ENCODE measurements at regions not wholly inside any gene's neighbourhood (a gene's known extent, or its start where the extent isn't known, plus 50 kb on each side); places are given as distances from the start of the nearest gene placed in this dataset.

GRCh38 chr10:60606343-60607080, 171.8 kb upstream of the CDK1 start:
- TF ChIP-seq CTCF (IDR thresholded peaks at IDR 0.05; ENCODE audit: partially characterized antibody, unreplicated experiment): no peak
- H3K4me1 Mint-ChIP-seq (ENCODE audit: low read depth, unreplicated experiment): peaks cover 6% of the 10 kb centered on the region
- no peaks in the 10 kb centered on the region for H3K27me3 Mint-ChIP-seq (ENCODE audit: unreplicated experiment)
- no peak overlapping the region for H3K27ac Mint-ChIP-seq (ENCODE audit: unreplicated experiment)
- H3K36me3 Mint-ChIP-seq (ENCODE audit: unreplicated experiment): no peaks in the 10 kb centered on the region
- no peak overlapping the region for H3K4me3 Mint-ChIP-seq (ENCODE audit: unreplicated experiment)
- H3K9me3 Mint-ChIP-seq (ENCODE audit: unreplicated experiment): no peaks in the 10 kb centered on the region
- no peak for DNase-seq

DNA sequence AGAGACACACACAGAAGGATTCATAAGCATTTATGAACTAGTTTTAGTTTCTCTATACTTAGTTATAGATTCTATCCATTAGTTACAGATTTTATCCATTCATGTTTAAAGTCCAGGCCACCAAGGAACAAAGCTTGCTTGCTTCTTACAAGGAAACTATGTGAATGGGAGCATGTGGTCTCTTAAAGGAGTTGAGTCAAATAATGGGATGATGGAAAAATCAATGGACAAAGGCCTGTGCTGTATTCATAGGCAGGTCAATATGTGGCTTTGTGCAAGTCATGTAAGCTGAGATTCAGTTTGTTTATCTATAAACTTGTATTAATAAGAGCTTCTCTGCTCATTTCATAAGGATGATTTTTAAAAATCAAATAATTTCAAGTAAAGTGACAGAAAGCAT, 172.8 kb upstream of the CDK1 start:
- DNase-seq: no peak
- Mint-ChIP-seq H3K9me3 (ENCODE audit: unreplicated experiment) (no peaks in the 10 kb centered on the region), H3K36me3 (ENCODE audit: unreplicated experiment) (no peaks in the 10 kb centered on the region), H3K4me3 (ENCODE audit: unreplicated experiment) (no peak overlapping the region), H3K4me1 (ENCODE audit: low read depth, unreplicated experiment) (peaks cover 6% of the 10 kb centered on the region), H3K27ac (ENCODE audit: unreplicated experiment) (no peak overlapping the region), H3K27me3 (ENCODE audit: unreplicated experiment) (no peaks in the 10 kb centered on the region)
- no peak for TF ChIP-seq CTCF (IDR thresholded peaks at IDR 0.05; ENCODE audit: partially characterized antibody, unreplicated experiment)

GRCh38 chr10:60604342-60604741, 173.9 kb upstream of the CDK1 start:
- no peak for DNase-seq
- Mint-ChIP-seq H3K36me3 (ENCODE audit: unreplicated experiment) (no peaks in the 10 kb centered on the region), H3K4me3 (ENCODE audit: unreplicated experiment) (no peak overlapping the region), H3K4me1 (ENCODE audit: low read depth, unreplicated experiment) (peaks cover 6% of the 10 kb centered on the region), H3K27ac (ENCODE audit: unreplicated experiment) (no peak overlapping the region), H3K27me3 (ENCODE audit: unreplicated experiment) (no peaks in the 10 kb centered on the region), H3K9me3 (ENCODE audit: unreplicated experiment) (no peaks in the 10 kb centered on the region)
- TF ChIP-seq CTCF (IDR thresholded peaks at IDR 0.05; ENCODE audit: partially characterized antibody, unreplicated experiment): no peak

DNA sequence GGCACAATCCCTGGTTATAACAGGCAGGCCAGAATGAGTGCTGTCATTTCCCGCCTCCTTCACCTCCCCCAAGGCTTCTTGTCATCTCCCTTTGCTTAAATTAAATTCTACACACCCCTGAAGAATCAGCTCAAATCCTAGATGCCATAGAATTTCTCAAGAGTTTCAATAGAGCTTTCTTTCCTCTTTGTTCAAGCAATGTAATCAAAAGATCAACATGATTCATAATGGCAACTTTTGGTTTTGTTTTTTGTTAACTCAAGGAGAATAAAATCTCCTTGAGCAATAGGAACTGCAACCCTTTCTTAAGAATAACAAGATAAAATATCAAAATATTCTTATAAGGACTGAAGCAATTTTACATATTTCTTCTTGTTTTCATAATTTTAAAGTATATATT, 180.8 kb upstream of the CDK1 start:
- H3K27me3 Mint-ChIP-seq (ENCODE audit: unreplicated experiment): no peaks in the 10 kb centered on the region
- H3K9me3 Mint-ChIP-seq (ENCODE audit: unreplicated experiment): no peaks in the 10 kb centered on the region
- TF ChIP-seq CTCF (IDR thresholded peaks at IDR 0.05; ENCODE audit: partially characterized antibody, unreplicated experiment): no peak
- no peaks in the 10 kb centered on the region for H3K36me3 Mint-ChIP-seq (ENCODE audit: unreplicated experiment)
- no peak overlapping the region for H3K27ac Mint-ChIP-seq (ENCODE audit: unreplicated experiment)
- no peaks in the 10 kb centered on the region for H3K4me1 Mint-ChIP-seq (ENCODE audit: low read depth, unreplicated experiment)
- DNase-seq: no peak
- no peak overlapping the region for H3K4me3 Mint-ChIP-seq (ENCODE audit: unreplicated experiment)

- DNase-seq: no peak
- Mint-ChIP-seq H3K36me3 (ENCODE audit: unreplicated experiment) (no peaks in the 10 kb centered on the region), H3K4me1 (ENCODE audit: low read depth, unreplicated experiment) (no peaks in the 10 kb centered on the region), H3K27ac (ENCODE audit: unreplicated experiment) (no peak overlapping the region), H3K9me3 (ENCODE audit: unreplicated experiment) (no peaks in the 10 kb centered on the region), H3K27me3 (ENCODE audit: unreplicated experiment) (no peaks in the 10 kb centered on the region), H3K4me3 (ENCODE audit: unreplicated experiment) (no peak overlapping the region)
- no peak for TF ChIP-seq CTCF (IDR thresholded peaks at IDR 0.05; ENCODE audit: partially characterized antibody, unreplicated experiment)
Observed at GRCh38 chr10:60595852-60596251, 182.4 kb upstream of the CDK1 start.
